ENCODE measurements at regions not wholly inside any gene's neighbourhood (a gene's known extent, or its start where the extent isn't known, plus 50 kb on each side); places are given as distances from the start of the nearest gene placed in this dataset.

- no peak overlapping the region for H3K4me3 ChIP-seq (ENCODE audit: low read depth, low read length)
- no peaks in the 10 kb centered on the region for H3K9me3 ChIP-seq (ENCODE audit: severe bottlenecking)
- TF ChIP-seq, protein P1, sequence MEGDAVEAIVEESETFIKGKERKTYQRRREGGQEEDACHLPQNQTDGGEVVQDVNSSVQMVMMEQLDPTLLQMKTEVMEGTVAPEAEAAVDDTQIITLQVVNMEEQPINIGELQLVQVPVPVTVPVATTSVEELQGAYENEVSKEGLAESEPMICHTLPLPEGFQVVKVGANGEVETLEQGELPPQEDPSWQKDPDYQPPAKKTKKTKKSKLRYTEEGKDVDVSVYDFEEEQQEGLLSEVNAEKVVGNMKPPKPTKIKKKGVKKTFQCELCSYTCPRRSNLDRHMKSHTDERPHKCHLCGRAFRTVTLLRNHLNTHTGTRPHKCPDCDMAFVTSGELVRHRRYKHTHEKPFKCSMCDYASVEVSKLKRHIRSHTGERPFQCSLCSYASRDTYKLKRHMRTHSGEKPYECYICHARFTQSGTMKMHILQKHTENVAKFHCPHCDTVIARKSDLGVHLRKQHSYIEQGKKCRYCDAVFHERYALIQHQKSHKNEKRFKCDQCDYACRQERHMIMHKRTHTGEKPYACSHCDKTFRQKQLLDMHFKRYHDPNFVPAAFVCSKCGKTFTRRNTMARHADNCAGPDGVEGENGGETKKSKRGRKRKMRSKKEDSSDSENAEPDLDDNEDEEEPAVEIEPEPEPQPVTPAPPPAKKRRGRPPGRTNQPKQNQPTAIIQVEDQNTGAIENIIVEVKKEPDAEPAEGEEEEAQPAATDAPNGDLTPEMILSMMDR (IDR thresholded peaks at IDR 0.05; ENCODE audit: low read depth, low read length), result no peak
- no peaks in the 10 kb centered on the region for H3K36me3 ChIP-seq
- H3K27me3 ChIP-seq (ENCODE audit: insufficient read depth, low read depth, severe bottlenecking), result no peaks in the 10 kb centered on the region
- DNase-seq, result no peak
- no peak overlapping the region for H3K27ac ChIP-seq
Observed at GRCh38 chr13:55543053-55543452, 1597.7 kb upstream of the PRR20A start.

GRCh38 chr13:55550624-55551023, 1590.1 kb upstream of the PRR20A start:
- Histone ChIP-seq H3K4me3 (ENCODE audit: low read depth, low read length) (no peak overlapping the region), H3K27me3 (ENCODE audit: insufficient read depth, low read depth, severe bottlenecking) (no peaks in the 10 kb centered on the region), H3K36me3 (no peaks in the 10 kb centered on the region), H3K27ac (no peak overlapping the region), H3K9me3 (ENCODE audit: severe bottlenecking) (no peaks in the 10 kb centered on the region)
- DNase-seq, result no peak
- TF ChIP-seq, protein P1 (IDR thresholded peaks at IDR 0.05; ENCODE audit: low read depth, low read length), result no peak

- Histone ChIP-seq H3K4me3 (ENCODE audit: low read depth, low read length) (no peak overlapping the region), H3K36me3 (no peaks in the 10 kb centered on the region), H3K9me3 (ENCODE audit: severe bottlenecking) (no peaks in the 10 kb centered on the region), H3K27me3 (ENCODE audit: insufficient read depth, low read depth, severe bottlenecking) (no peaks in the 10 kb centered on the region), H3K27ac (no peak overlapping the region)
- TF ChIP-seq, protein P1 (IDR thresholded peaks at IDR 0.05; ENCODE audit: low read depth, low read length), result no peak
- no peak for DNase-seq
Observed at GRCh38 chr13:55553701-55554100, 1587.0 kb upstream of the PRR20A start.

GRCh38 chr13:55554741-55555140, 1586.0 kb upstream of the PRR20A start:
- DNase-seq, result no peak
- Histone ChIP-seq H3K36me3 (no peaks in the 10 kb centered on the region), H3K27ac (no peak overlapping the region), H3K9me3 (ENCODE audit: severe bottlenecking) (no peaks in the 10 kb centered on the region), H3K4me3 (ENCODE audit: low read depth, low read length) (no peak overlapping the region), H3K27me3 (ENCODE audit: insufficient read depth, low read depth, severe bottlenecking) (no peaks in the 10 kb centered on the region)
- TF ChIP-seq, protein P1 (IDR thresholded peaks at IDR 0.05; ENCODE audit: low read depth, low read length), result no peak

GRCh38 chr13:55560331-55560730, 1580.4 kb upstream of the PRR20A start:
- DNase-seq, result no peak
- TF ChIP-seq, protein P1 (IDR thresholded peaks at IDR 0.05; ENCODE audit: low read depth, low read length), result no peak
- H3K27ac ChIP-seq, result no peak overlapping the region

DNA sequence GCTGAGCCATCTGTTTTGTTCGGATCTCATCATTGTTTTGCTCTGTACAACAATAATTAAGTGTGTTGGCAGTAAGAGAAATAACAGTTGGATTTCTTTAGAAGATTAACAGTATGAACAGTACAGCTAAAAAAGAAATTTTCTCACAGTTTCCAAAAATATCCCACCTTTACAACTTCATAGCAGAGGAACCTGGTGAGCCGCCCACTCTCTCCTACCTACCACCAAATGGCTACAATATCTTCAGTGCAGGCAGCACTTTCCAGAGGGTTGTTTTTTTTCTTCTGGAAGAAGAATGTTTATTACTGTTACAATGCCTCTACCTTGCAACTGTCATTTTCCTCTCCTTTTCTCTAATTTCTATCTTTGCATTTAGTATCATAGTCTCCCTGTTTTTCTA, 1577.5 kb upstream of the PRR20A start:
- TF ChIP-seq, protein P1 (IDR thresholded peaks at IDR 0.05; ENCODE audit: low read depth, low read length), result no peak
- H3K27me3 ChIP-seq (ENCODE audit: insufficient read depth, low read depth, severe bottlenecking), result no peaks in the 10 kb centered on the region
- no peak for DNase-seq
- H3K4me3 ChIP-seq (ENCODE audit: low read depth, low read length), result no peak overlapping the region
- H3K9me3 ChIP-seq (ENCODE audit: severe bottlenecking), result no peaks in the 10 kb centered on the region
- no peaks in the 10 kb centered on the region for H3K36me3 ChIP-seq
- no peak overlapping the region for H3K27ac ChIP-seq

More at GRCh38 chr13:55560331-55560730, 1580.4 kb upstream of the PRR20A start:
- H3K36me3 ChIP-seq, result no peaks in the 10 kb centered on the region
- H3K4me3 ChIP-seq (ENCODE audit: low read depth, low read length), result no peak overlapping the region
- H3K27me3 ChIP-seq (ENCODE audit: insufficient read depth, low read depth, severe bottlenecking), result no peaks in the 10 kb centered on the region
- H3K9me3 ChIP-seq (ENCODE audit: severe bottlenecking), result no peaks in the 10 kb centered on the region
